GM10266 (cell line): ENCODE measurements at regions not wholly inside any gene's neighbourhood (a gene's known extent, or its start where the extent isn't known, plus 50 kb on each side); places are given as distances from the start of the nearest gene placed in this dataset.

Source experiments
- DNase-seq: peaks from one replicate; pipeline ENCODE4 v3.0.0; 2012; ENCODE audit errors: extremely low spot score
- CTCF ChIP-seq: IDR thresholded peaks from 2 replicates; pipeline ENCODE4 v1.5.1; 2012; ENCODE audit warnings: mild to moderate bottlenecking, low read depth; ENCODE audit not compliant: control insufficient read depth, insufficient read depth; ENCODE audit errors: missing control alignments

- peak; percentile 40 for DNase-seq
Measured at GRCh38 chr1:65068202-65069010, 79.6 kb upstream of the AK4 start.

GRCh38 chr1:65069011-65069565 is 78.9 kb upstream of the AK4 start:
- DNase-seq = no peak
- no peak for TF ChIP-seq CTCF

More at GRCh38 chr1:65068202-65069010, 79.6 kb upstream of the AK4 start:
- TF ChIP-seq CTCF = no peak

GRCh38 chr1:65072845-65073244 is 75.2 kb upstream of the AK4 start:
- no peak for TF ChIP-seq CTCF
- no peak for DNase-seq

- peak; percentile 85 for TF ChIP-seq CTCF
- DNase-seq = peak; percentile 71
Measured at GRCh38 chr1:65075123-65075976, 72.7 kb upstream of the AK4 start.

- DNase-seq = no peak
- TF ChIP-seq CTCF = no peak
Measured at GRCh38 chr1:65077369-65077768, 70.6 kb upstream of the AK4 start.

GRCh38 chr1:65079941-65080340 is 68.1 kb upstream of the AK4 start:
- no peak for TF ChIP-seq CTCF
- no peak for DNase-seq
